Naive thymus-derived CD4-positive, alpha-beta T cell (primary cell): ENCODE measurements at regions not wholly inside any gene's neighbourhood (a gene's known extent, or its start where the extent isn't known, plus 50 kb on each side); places are given as distances from the start of the nearest gene placed in this dataset.

Experiments used
- ATAC-seq: fragments of 150-1000 bp; cut with Tn5 transposase; 2 replicates; pipeline ENCODE4 v1.10.0; 2021; ENCODE audit warnings: mild to moderate bottlenecking, moderate library complexity
- CTCF ChIA-PET: fragments of 350-600 bp; sonication (Branson Sonifier 250); formaldehyde crosslinking; loops from one replicate; lab custom pipeline; 2021; ENCODE audit warnings: antibody characterized with exemption; lab: Charles Lee
- POLR2A ChIA-PET: fragments of 350-600 bp; sonication (Branson Sonifier 250); formaldehyde crosslinking; loops from one replicate; lab custom pipeline; 2021; ENCODE audit warnings: antibody characterized with exemption, inconsistent platforms; lab: Charles Lee
- DNase-seq, 9 donors: peaks; one replicate each; pipeline versions ENCODE4 v3.0.0 to v3.0.0-alpha.2; 2020 to 2022; ENCODE audit warnings: mixed read lengths in 1 of 9
- H3K27ac ChIP-seq: one replicate; pipeline ENCODE4 v1.7.0; 2013; ENCODE audit warnings: mild to moderate bottlenecking, low read depth, low read length, moderate library complexity
- H3K27me3 ChIP-seq, 2 donors: one replicate each; pipeline ENCODE4 v1.7.0; 2013; ENCODE audit warnings: low read length in 2 of 2, mild to moderate bottlenecking in 2 of 2, moderate library complexity in 2 of 2; ENCODE audit not compliant: control insufficient read depth in 2 of 2, insufficient read depth in 2 of 2
- H3K36me3 ChIP-seq, 3 experiments: 1 replicate in 2 of 3; 2 replicates in 1 of 3; pipeline ENCODE4 v1.7.0; 2013; ENCODE audit warnings: low read length in 3 of 3, mild to moderate bottlenecking in 3 of 3, moderate library complexity in 1 of 3; ENCODE audit not compliant: insufficient read depth in 3 of 3, control insufficient read depth in 2 of 3
- H3K4me1 ChIP-seq, 2 donors: one replicate each; pipeline ENCODE4 v1.7.0; 2013; ENCODE audit warnings: low read length in 2 of 2, mild to moderate bottlenecking in 2 of 2, moderate library complexity in 1 of 2; ENCODE audit not compliant: control insufficient read depth in 2 of 2, insufficient read depth in 2 of 2
- H3K4me3 ChIP-seq: 2 replicates; pipeline ENCODE4 v1.7.0; 2013; ENCODE audit warnings: mild to moderate bottlenecking, low read length
- H3K9me3 ChIP-seq, 3 experiments: 1 replicate in 2 of 3; 2 replicates in 1 of 3; pipeline ENCODE4 v1.7.0; 2013; ENCODE audit warnings: low read length in 3 of 3; ENCODE audit not compliant: control insufficient read depth in 2 of 3
- H3K27ac Mint-ChIP-seq, 9 donors: one replicate each; pipeline ENCODE4 v1.8.0; 2020 to 2022; ENCODE audit warnings: mixed read lengths in 9 of 9, mild to moderate bottlenecking in 8 of 9, moderate library complexity in 5 of 9, inconsistent platforms in 2 of 9
- H3K27me3 Mint-ChIP-seq, 5 donors: one replicate each; pipeline ENCODE4 v1.8.0; 2021 to 2022; ENCODE audit warnings: mixed read lengths in 5 of 5, mild to moderate bottlenecking in 1 of 5
- H3K36me3 Mint-ChIP-seq, 5 donors: one replicate each; pipeline ENCODE4 v1.8.0; 2020 to 2022; ENCODE audit warnings: mixed read lengths in 5 of 5, mild to moderate bottlenecking in 3 of 5, inconsistent platforms in 1 of 5
- H3K4me1 Mint-ChIP-seq, 7 donors: one replicate each; pipeline ENCODE4 v1.8.0; 2020 to 2022; ENCODE audit warnings: mixed read lengths in 7 of 7, mild to moderate bottlenecking in 3 of 7, inconsistent platforms in 1 of 7
- H3K4me3 Mint-ChIP-seq, 10 donors: one replicate each; pipeline ENCODE4 v1.8.0; 2020 to 2022; ENCODE audit warnings: mild to moderate bottlenecking in 10 of 10, mixed read lengths in 10 of 10, moderate library complexity in 6 of 10, inconsistent platforms in 2 of 10
- H3K9me3 Mint-ChIP-seq, 11 donors: one replicate each; pipeline ENCODE4 v1.8.0; 2020 to 2022; ENCODE audit warnings: mixed read lengths in 11 of 11, mild to moderate bottlenecking in 4 of 11, inconsistent platforms in 1 of 11, moderate library complexity in 1 of 11
- intact Hi-C, 2 donors: fragments of 100-400 bp; cut with micrococcal nuclease; formaldehyde crosslinking; loops; one replicate each; pipeline ENCODE4 v1.15.1; 2023

GRCh38 chr2:126504949-126505348 is 151.0 kb upstream of the GYPC start:
- Histone ChIP-seq H3K4me1 (no peaks in the 10 kb centered on the region), H3K27me3 (no peaks in the 10 kb centered on the region), H3K9me3 (no peaks in the 10 kb centered on the region), H3K27ac (no peak overlapping the region), H3K36me3 (no peaks in the 10 kb centered on the region), H3K4me3 (no peak overlapping the region)
- no peak for DNase-seq
- Mint-ChIP-seq H3K4me1 (peaks cover 0 to 6% (median 0%) of the 10 kb centered on the region in 7 donors), H3K27me3 (peaks cover 0 to 9% (median 7%) of the 10 kb centered on the region in 5 donors), H3K9me3 (peaks cover 0 to 2% (median 0%) of the 10 kb centered on the region in 11 donors), H3K4me3 (no peak overlapping the region), H3K27ac (no peak overlapping the region), H3K36me3 (no peaks in the 10 kb centered on the region)
- ChIA-PET CTCF (no interaction called here), POLR2A (no interaction called here)
- intact Hi-C loops = no loop called here
- ATAC-seq = no peak

GRCh38 chr2:126506786-126507185 is 149.2 kb upstream of the GYPC start:
- ChIA-PET CTCF (no interaction called here), POLR2A (no interaction called here)
- no peak overlapping the region for H3K4me3 Mint-ChIP-seq
- peaks cover 0 to 3% (median 0%) of the 10 kb centered on the region in 11 donors for H3K9me3 Mint-ChIP-seq
- no peaks in the 10 kb centered on the region for H3K27me3 ChIP-seq
- DNase-seq (no peak), ATAC-seq (no peak)
- no peaks in the 10 kb centered on the region for H3K4me1 ChIP-seq
- H3K27ac ChIP-seq = no peak overlapping the region
- no peaks in the 10 kb centered on the region for H3K36me3 Mint-ChIP-seq
- H3K27ac Mint-ChIP-seq = no peak overlapping the region
- intact Hi-C loops = no loop called here
- H3K36me3 ChIP-seq = no peaks in the 10 kb centered on the region
- H3K4me3 ChIP-seq = no peak overlapping the region
- H3K4me1 Mint-ChIP-seq = peaks cover 0 to 6% (median 0%) of the 10 kb centered on the region in 7 donors
- H3K9me3 ChIP-seq = no peaks in the 10 kb centered on the region
- peaks cover 0 to 9% (median 4%) of the 10 kb centered on the region in 5 donors for H3K27me3 Mint-ChIP-seq

GRCh38 chr2:126507425-126507911 is 148.5 kb upstream of the GYPC start:
- Mint-ChIP-seq H3K27ac (no peak overlapping the region), H3K36me3 (no peaks in the 10 kb centered on the region), H3K27me3 (peaks cover 0 to 5% (median 4%) of the 10 kb centered on the region in 5 donors), H3K4me3 (no peak overlapping the region), H3K9me3 (peaks cover 0 to 3% (median 0%) of the 10 kb centered on the region in 11 donors), H3K4me1 (peaks cover 0 to 6% (median 0%) of the 10 kb centered on the region in 7 donors)
- intact Hi-C loops = no loop called here
- no peaks in the 10 kb centered on the region for H3K27me3 ChIP-seq
- H3K27ac ChIP-seq = no peak overlapping the region
- H3K4me1 ChIP-seq = no peaks in the 10 kb centered on the region
- ChIA-PET CTCF (no interaction called here), POLR2A (no interaction called here)
- H3K4me3 ChIP-seq = no peak overlapping the region
- H3K9me3 ChIP-seq = no peaks in the 10 kb centered on the region
- no peaks in the 10 kb centered on the region for H3K36me3 ChIP-seq
- no peak for ATAC-seq
- DNase-seq = no peak

- peaks cover 0 to 6% (median 0%) of the 10 kb centered on the region in 7 donors for H3K4me1 Mint-ChIP-seq
- Histone ChIP-seq H3K27me3 (no peaks in the 10 kb centered on the region), H3K36me3 (no peaks in the 10 kb centered on the region), H3K4me3 (no peak overlapping the region), H3K27ac (no peak overlapping the region), H3K9me3 (no peaks in the 10 kb centered on the region), H3K4me1 (no peaks in the 10 kb centered on the region)
- DNase-seq = no peak
- peaks cover 0 to 10% (median 0%) of the 10 kb centered on the region in 5 donors for H3K27me3 Mint-ChIP-seq
- intact Hi-C loops = no loop called here
- no peak overlapping the region for H3K27ac Mint-ChIP-seq
- ATAC-seq = no peak
- peaks cover 0 to 1% (median 0%) of the 10 kb centered on the region in 11 donors for H3K9me3 Mint-ChIP-seq
- H3K4me3 Mint-ChIP-seq = no peak overlapping the region
- H3K36me3 Mint-ChIP-seq = no peaks in the 10 kb centered on the region
- POLR2A ChIA-PET = no interaction called here
- CTCF ChIA-PET = no interaction called here
Measured at GRCh38 chr2:126510356-126510755, 145.6 kb upstream of the GYPC start.

- ChIA-PET POLR2A (no interaction called here), CTCF (no interaction called here)
- H3K4me3 Mint-ChIP-seq = no peak overlapping the region
- H3K4me1 ChIP-seq = no peaks in the 10 kb centered on the region
- H3K9me3 ChIP-seq = no peaks in the 10 kb centered on the region
- peaks cover 0 to 1% (median 0%) of the 10 kb centered on the region in 11 donors for H3K9me3 Mint-ChIP-seq
- H3K4me3 ChIP-seq = no peak overlapping the region
- peaks cover 0 to 6% (median 0%) of the 10 kb centered on the region in 5 donors for H3K27me3 Mint-ChIP-seq
- H3K27ac ChIP-seq = no peak overlapping the region
- peaks cover 0 to 6% (median 0%) of the 10 kb centered on the region in 7 donors for H3K4me1 Mint-ChIP-seq
- H3K36me3 ChIP-seq = no peaks in the 10 kb centered on the region
- intact Hi-C loops = no loop called here
- no peaks in the 10 kb centered on the region for H3K27me3 ChIP-seq
- ATAC-seq (no peak), DNase-seq (no peak)
- no peaks in the 10 kb centered on the region for H3K36me3 Mint-ChIP-seq
- no peak overlapping the region for H3K27ac Mint-ChIP-seq
Measured at GRCh38 chr2:126510960-126511359, 145.0 kb upstream of the GYPC start.

- no peak overlapping the region for H3K27ac ChIP-seq
- ChIA-PET CTCF (no interaction called here), POLR2A (no interaction called here)
- peaks cover 0 to 6% (median under 1%) of the 10 kb centered on the region in 5 donors for H3K27me3 Mint-ChIP-seq
- no peak overlapping the region for H3K27ac Mint-ChIP-seq
- ATAC-seq (no peak), DNase-seq (no peak)
- intact Hi-C loops = no loop called here
- no peaks in the 10 kb centered on the region for H3K9me3 ChIP-seq
- no peaks in the 10 kb centered on the region for H3K27me3 ChIP-seq
- no peak overlapping the region for H3K4me3 Mint-ChIP-seq
- H3K4me3 ChIP-seq = no peak overlapping the region
- no peaks in the 10 kb centered on the region for H3K4me1 ChIP-seq
- no peaks in the 10 kb centered on the region for H3K36me3 Mint-ChIP-seq
- peaks cover 0 to 1% (median 0%) of the 10 kb centered on the region in 11 donors for H3K9me3 Mint-ChIP-seq
- H3K36me3 ChIP-seq = no peaks in the 10 kb centered on the region
- peaks cover 0 to 3% (median 0%) of the 10 kb centered on the region in 7 donors for H3K4me1 Mint-ChIP-seq
Measured at GRCh38 chr2:126512026-126512425, 143.9 kb upstream of the GYPC start.

- DNase-seq = no peak
- ChIA-PET CTCF (no interaction called here), POLR2A (no interaction called here)
- H3K27ac Mint-ChIP-seq = no peak overlapping the region
- no peak for ATAC-seq
- H3K27ac ChIP-seq = no peak overlapping the region
- H3K27me3 Mint-ChIP-seq = peaks cover 0 to 8% (median 5%) of the 10 kb centered on the region in 5 donors
- H3K9me3 Mint-ChIP-seq = peaks cover 0 to 1% (median 0%) of the 10 kb centered on the region in 11 donors
- no peaks in the 10 kb centered on the region for H3K4me1 Mint-ChIP-seq
- H3K36me3 ChIP-seq = no peaks in the 10 kb centered on the region
- no peak overlapping the region for H3K4me3 Mint-ChIP-seq
- H3K4me3 ChIP-seq = no peak overlapping the region
- no peaks in the 10 kb centered on the region for H3K9me3 ChIP-seq
- H3K36me3 Mint-ChIP-seq = no peaks in the 10 kb centered on the region
- no peaks in the 10 kb centered on the region for H3K4me1 ChIP-seq
- intact Hi-C loops = no loop called here
- no peaks in the 10 kb centered on the region for H3K27me3 ChIP-seq
Measured at GRCh38 chr2:126513033-126513432, 142.9 kb upstream of the GYPC start.
